ENCODE measurements at regions not wholly inside any gene's neighbourhood (a gene's known extent, or its start where the extent isn't known, plus 50 kb on each side); places are given as distances from the start of the nearest gene placed in this dataset.

- DNase-seq (peak; percentile 90 to 96 (median 91)), ATAC-seq (ENCODE audit: insufficient read depth, low FRiP score) (peak; percentile 25)
- TF ChIP-seq CTCF (IDR thresholded peaks at IDR 0.05; ENCODE audit: control extremely low read depth, extremely low read depth) = no peak
- Histone ChIP-seq H3K36me3 (ENCODE audit: control insufficient read depth in 4 of 4, insufficient read depth in 4 of 4, low read length in 4 of 4) (no peaks in the 10 kb centered on the region), H3K27ac (ENCODE audit: low read depth in 1 of 2, low read length in 1 of 2) (peak overlapping the region; percentile 83 to 91), H3K27me3 (ENCODE audit: control insufficient read depth in 3 of 3, insufficient read depth in 3 of 3, low read length in 2 of 3) (no peaks in the 10 kb centered on the region), H3K9me3 (ENCODE audit: control insufficient read depth in 4 of 4, insufficient read depth in 3 of 4, low read length in 3 of 4) (no peaks in the 10 kb centered on the region), H3K4me3 (peak overlapping the region; percentile 17), H3K4me1 (ENCODE audit: control insufficient read depth in 5 of 5, insufficient read depth in 5 of 5, low read length in 5 of 5) (peaks cover 27 to 53% (median 32%) of the 10 kb centered on the region in 5 donors), H3K9ac (ENCODE audit: insufficient read depth in 1 of 2, low read length in 2 of 2) (peak overlapping the region; percentile 76 to 96)
- WGBS, 2 donors = 31% methylated on average over 28 of the region's 28 CpGs
Observed at GRCh38 chr11:8810540-8811301, 100.3 kb upstream of the AKIP1 start.

- no peaks in the 10 kb centered on the region for H3K36me3 ChIP-seq (ENCODE audit: control insufficient read depth in 4 of 4, insufficient read depth in 4 of 4, low read length in 4 of 4)
- peaks cover 20 to 51% (median 32%) of the 10 kb centered on the region in 5 donors for H3K4me1 ChIP-seq (ENCODE audit: control insufficient read depth in 5 of 5, insufficient read depth in 5 of 5, low read length in 5 of 5)
- ATAC-seq (ENCODE audit: insufficient read depth, low FRiP score) = no peak
- no peaks in the 10 kb centered on the region for H3K9me3 ChIP-seq (ENCODE audit: control insufficient read depth in 4 of 4, insufficient read depth in 3 of 4, low read length in 3 of 4)
- no peaks in the 10 kb centered on the region for H3K27me3 ChIP-seq (ENCODE audit: control insufficient read depth in 3 of 3, insufficient read depth in 3 of 3, low read length in 2 of 3)
- H3K9ac ChIP-seq (ENCODE audit: insufficient read depth in 1 of 2, low read length in 2 of 2) = peak overlapping the region in 1 of 2 donors; percentile 96
- no peak for DNase-seq
- peak overlapping the region; percentile 83 to 91 for H3K27ac ChIP-seq (ENCODE audit: low read depth in 1 of 2, low read length in 1 of 2)
- WGBS, 2 donors = 90 to 100% methylated on average over 1 of the region's 1 CpG
- TF ChIP-seq CTCF (IDR thresholded peaks at IDR 0.05; ENCODE audit: control extremely low read depth, extremely low read depth) = no peak
- no peak overlapping the region for H3K4me3 ChIP-seq
Observed at GRCh38 chr11:8811571-8811970, 99.4 kb upstream of the AKIP1 start.

GRCh38 chr11:8812438-8812837 lies 98.6 kb upstream of the AKIP1 start:
- Histone ChIP-seq H3K27me3 (ENCODE audit: control insufficient read depth in 3 of 3, insufficient read depth in 3 of 3, low read length in 2 of 3) (no peaks in the 10 kb centered on the region), H3K9ac (ENCODE audit: insufficient read depth in 1 of 2, low read length in 2 of 2) (no peak overlapping the region), H3K4me1 (ENCODE audit: control insufficient read depth in 5 of 5, insufficient read depth in 5 of 5, low read length in 5 of 5) (peaks cover 20 to 51% (median 32%) of the 10 kb centered on the region in 5 donors), H3K27ac (ENCODE audit: low read depth in 1 of 2, low read length in 1 of 2) (peak overlapping the region in 1 of 2 donors; percentile 71), H3K4me3 (no peak overlapping the region), H3K9me3 (ENCODE audit: control insufficient read depth in 4 of 4, insufficient read depth in 3 of 4, low read length in 3 of 4) (no peaks in the 10 kb centered on the region), H3K36me3 (ENCODE audit: control insufficient read depth in 4 of 4, insufficient read depth in 4 of 4, low read length in 4 of 4) (no peaks in the 10 kb centered on the region)
- peak in 1 of 3 donors; percentile 31 for DNase-seq
- WGBS, 2 donors = 33 to 45% methylated on average over 3 of the region's 3 CpGs
- no peak for TF ChIP-seq CTCF (IDR thresholded peaks at IDR 0.05; ENCODE audit: control extremely low read depth, extremely low read depth)
- ATAC-seq (ENCODE audit: insufficient read depth, low FRiP score) = peak; percentile 65
